ENCODE measurements at regions not wholly inside any gene's neighbourhood (a gene's known extent, or its start where the extent isn't known, plus 50 kb on each side); places are given as distances from the start of the nearest gene placed in this dataset.
A peak's percentile ranks its signal among the peaks of the same experiment; 100 is the strongest.

DNA sequence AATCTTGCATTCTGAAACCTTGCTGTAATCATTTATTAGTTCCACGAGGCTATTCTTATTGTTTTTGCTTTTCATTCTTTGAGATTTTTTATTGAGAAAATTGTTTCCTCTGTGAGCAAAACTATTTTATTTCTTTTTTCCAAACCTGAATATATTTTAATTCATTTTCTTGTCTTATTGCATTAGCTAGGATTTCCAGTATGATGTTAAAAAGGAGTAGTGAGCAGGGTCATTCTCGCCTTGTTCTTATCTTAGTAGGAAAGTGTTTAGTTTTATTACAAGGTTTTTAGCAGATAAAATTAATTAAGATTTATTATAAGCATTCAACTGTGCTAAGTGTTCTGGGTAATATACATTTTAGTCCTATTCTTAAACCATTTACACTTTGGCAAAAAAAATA lies 214.6 kb upstream of the KLF6 start:
- Histone ChIP-seq H3K27me3 (no peaks in the 10 kb centered on the region), H3K36me3 (no peaks in the 10 kb centered on the region), H3K27ac (no peak overlapping the region), H3K9me3 (no peaks in the 10 kb centered on the region), H3K4me3 (no peak overlapping the region), H3K4me1 (ENCODE audit: insufficient read depth) (peaks cover 1% of the 10 kb centered on the region)
- TF ChIP-seq, protein P1, sequence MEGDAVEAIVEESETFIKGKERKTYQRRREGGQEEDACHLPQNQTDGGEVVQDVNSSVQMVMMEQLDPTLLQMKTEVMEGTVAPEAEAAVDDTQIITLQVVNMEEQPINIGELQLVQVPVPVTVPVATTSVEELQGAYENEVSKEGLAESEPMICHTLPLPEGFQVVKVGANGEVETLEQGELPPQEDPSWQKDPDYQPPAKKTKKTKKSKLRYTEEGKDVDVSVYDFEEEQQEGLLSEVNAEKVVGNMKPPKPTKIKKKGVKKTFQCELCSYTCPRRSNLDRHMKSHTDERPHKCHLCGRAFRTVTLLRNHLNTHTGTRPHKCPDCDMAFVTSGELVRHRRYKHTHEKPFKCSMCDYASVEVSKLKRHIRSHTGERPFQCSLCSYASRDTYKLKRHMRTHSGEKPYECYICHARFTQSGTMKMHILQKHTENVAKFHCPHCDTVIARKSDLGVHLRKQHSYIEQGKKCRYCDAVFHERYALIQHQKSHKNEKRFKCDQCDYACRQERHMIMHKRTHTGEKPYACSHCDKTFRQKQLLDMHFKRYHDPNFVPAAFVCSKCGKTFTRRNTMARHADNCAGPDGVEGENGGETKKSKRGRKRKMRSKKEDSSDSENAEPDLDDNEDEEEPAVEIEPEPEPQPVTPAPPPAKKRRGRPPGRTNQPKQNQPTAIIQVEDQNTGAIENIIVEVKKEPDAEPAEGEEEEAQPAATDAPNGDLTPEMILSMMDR (IDR thresholded peaks at IDR 0.05): no peak
- TF ChIP-seq POLR2A (IDR thresholded peaks at IDR 0.05): no peak
- TF ChIP-seq EP300 (IDR thresholded peaks at IDR 0.05): no peak
- DNase-seq: no peak
- 77 to 88% (median 80%) methylated on average over 2 of the region's 2 CpGs for WGBS, 3 donors
- intact Hi-C loops (cut with DNase I): no loop called here

DNA sequence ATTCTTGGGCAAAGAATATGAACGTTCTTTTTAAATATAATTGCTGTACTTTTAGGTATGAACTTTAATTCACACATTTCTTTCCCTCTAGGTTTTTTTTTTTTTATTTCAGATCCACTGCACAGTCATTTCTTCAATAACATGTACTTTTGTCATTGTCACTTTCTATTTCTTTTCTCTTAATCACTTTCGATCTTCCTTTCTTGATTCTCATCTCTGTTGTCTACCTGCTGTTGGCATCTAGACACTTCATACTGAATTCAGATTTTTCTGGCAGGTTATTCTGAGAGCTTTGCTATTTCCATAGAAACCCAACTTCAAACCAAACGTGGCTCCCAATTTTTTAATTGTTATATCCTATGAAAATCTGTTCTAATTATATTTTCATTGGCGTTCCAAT lies 211.7 kb upstream of the KLF6 start:
- no peaks in the 10 kb centered on the region for H3K36me3 ChIP-seq
- intact Hi-C loops (cut with DNase I): no loop called here
- WGBS, 3 donors: 82 to 86% (median 84%) methylated on average over 4 of the region's 4 CpGs
- TF ChIP-seq EP300 (IDR thresholded peaks at IDR 0.05) (no peak), POLR2A (IDR thresholded peaks at IDR 0.05) (no peak)
- TF ChIP-seq, protein P1 (IDR thresholded peaks at IDR 0.05): no peak
- H3K27me3 ChIP-seq: no peaks in the 10 kb centered on the region
- no peak for DNase-seq
- H3K27ac ChIP-seq: no peak overlapping the region
- no peaks in the 10 kb centered on the region for H3K9me3 ChIP-seq
- no peak overlapping the region for H3K4me3 ChIP-seq
- H3K4me1 ChIP-seq (ENCODE audit: insufficient read depth): peaks cover 8% of the 10 kb centered on the region

DNA sequence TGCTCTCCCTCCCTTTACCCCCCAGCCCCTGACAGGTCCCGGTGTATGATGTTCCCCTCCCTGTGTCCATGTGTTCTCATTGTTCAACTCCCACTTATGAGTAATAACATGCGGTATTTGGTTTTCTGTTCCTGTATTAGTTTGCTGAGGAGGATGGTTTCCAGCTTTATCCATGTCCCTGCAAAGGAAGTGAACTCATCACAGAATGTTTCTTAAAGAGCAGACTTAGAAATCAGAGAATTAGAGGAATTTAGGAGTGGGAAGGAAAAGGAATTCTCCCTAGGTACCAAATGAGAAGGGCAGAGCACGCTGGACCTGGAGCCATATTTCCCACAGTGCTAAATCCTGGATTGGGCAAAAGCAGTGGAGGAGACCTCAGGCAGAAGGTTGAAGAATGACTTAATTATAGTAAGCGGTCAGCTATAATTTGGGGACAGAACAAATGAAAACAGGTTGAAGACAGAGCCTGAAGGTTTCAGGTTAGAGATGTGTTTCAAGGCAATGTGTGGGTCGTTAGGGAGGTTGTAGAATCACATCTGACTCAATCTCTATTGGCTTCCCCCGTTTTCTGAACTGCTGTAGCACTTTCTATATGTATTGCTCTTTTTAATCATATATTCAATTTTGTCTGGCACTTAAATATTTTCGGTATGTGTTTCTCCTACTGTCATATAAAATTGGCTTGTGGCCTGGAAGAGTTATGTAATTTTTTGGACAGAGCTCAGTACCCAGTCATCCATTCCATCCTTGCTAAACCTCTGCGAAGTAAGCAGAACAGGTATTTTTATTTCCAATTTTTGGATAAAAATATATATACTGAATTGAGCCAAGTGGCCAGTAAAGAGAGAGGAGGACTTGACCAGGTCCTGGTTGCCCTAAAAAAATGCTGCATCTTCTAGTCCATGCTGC lies 210.5 kb upstream of the KLF6 start:
- no peak for DNase-seq
- Histone ChIP-seq H3K27me3 (no peaks in the 10 kb centered on the region), H3K36me3 (no peaks in the 10 kb centered on the region), H3K4me3 (no peak overlapping the region), H3K4me1 (ENCODE audit: insufficient read depth) (peaks cover 8% of the 10 kb centered on the region), H3K9me3 (no peaks in the 10 kb centered on the region), H3K27ac (no peak overlapping the region)
- intact Hi-C loops (cut with DNase I): no loop called here
- TF ChIP-seq POLR2A (IDR thresholded peaks at IDR 0.05): no peak
- TF ChIP-seq, protein P1 (IDR thresholded peaks at IDR 0.05): no peak
- TF ChIP-seq EP300 (IDR thresholded peaks at IDR 0.05): no peak
- WGBS, 3 donors: 46 to 50% (median 49%) methylated on average over 8 of the region's 8 CpGs

DNA sequence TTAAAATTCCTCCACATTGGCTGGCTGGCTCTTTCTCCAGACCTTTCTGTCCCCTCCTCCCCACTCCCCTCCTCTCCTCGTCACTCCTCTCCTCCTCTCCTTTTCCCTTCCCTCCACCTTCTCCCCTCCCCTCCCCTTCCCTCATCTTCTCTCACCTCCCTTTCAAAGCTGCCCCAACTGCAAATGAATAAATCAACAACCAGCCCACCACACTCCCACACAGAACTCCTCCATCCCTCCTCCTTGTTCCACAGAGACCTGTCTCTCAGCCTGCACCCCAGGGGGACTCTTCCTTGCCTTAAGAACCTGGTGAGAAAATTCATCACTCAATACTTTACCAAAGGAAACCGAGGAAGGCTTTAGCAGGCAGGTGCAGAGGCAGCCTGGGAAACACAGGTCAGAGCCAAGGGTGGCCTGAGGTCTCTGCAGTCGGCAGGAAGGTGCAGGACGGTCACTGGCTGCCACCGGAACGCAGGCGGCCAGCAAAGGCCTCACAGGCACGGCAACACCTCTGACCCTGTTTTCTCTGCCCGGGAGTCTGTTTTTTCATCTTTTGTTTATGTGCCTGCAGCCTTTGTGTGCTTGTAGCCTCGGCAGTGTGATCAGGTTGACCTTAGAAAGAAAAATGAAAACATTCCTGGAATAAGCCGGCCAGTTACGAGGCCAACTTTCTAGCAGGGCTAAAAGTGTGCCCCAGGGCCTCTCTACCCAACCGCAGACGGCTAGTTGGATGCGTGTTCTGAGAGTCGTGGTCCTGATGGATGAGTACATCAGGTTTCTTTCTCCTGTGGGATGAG lies 207.6 kb upstream of the KLF6 start:
- Histone ChIP-seq H3K27me3 (no peaks in the 10 kb centered on the region), H3K9me3 (no peaks in the 10 kb centered on the region), H3K36me3 (no peaks in the 10 kb centered on the region), H3K4me1 (ENCODE audit: insufficient read depth) (peaks cover 8% of the 10 kb centered on the region), H3K27ac (no peak overlapping the region), H3K4me3 (no peak overlapping the region)
- DNase-seq: peak in 1 of 5 donors; percentile 34
- TF ChIP-seq, protein P1 (IDR thresholded peaks at IDR 0.05): no peak
- WGBS, 3 donors: 27 to 56% (median 46%) methylated on average over 16 of the region's 16 CpGs
- intact Hi-C loops (cut with DNase I): no loop called here
